Osteoblast (primary cell): ENCODE measurements at regions not wholly inside any gene's neighbourhood (a gene's known extent, or its start where the extent isn't known, plus 50 kb on each side); places are given as distances from the start of the nearest gene placed in this dataset.
A peak's percentile ranks its signal among the peaks of the same experiment; 100 is the strongest.

ENCODE experiments used
- DNase-seq: peaks from one replicate; pipeline ENCODE4 v3.0.0; 2011; ENCODE audit warnings: low spot score, mixed read lengths; ENCODE audit not compliant: insufficient read length; ENCODE audit errors: missing footprints
- H2AFZ ChIP-seq: 2 replicates; pipeline ENCODE4 v1.6.0; 2011; ENCODE audit warnings: mild to moderate bottlenecking, low read length
- H3K27ac ChIP-seq: 2 replicates; pipeline ENCODE4 v1.5.1; 2011; ENCODE audit warnings: mild to moderate bottlenecking, low read depth, low read length, moderate library complexity
- H3K27me3 ChIP-seq: 2 replicates; pipeline ENCODE4 v1.6.0; 2012; ENCODE audit warnings: mild to moderate bottlenecking, control low read depth, inconsistent platforms, low read length, moderate library complexity; ENCODE audit not compliant: insufficient read depth
- H3K36me3 ChIP-seq: 2 replicates; pipeline ENCODE4 v1.5.1; 2011; ENCODE audit warnings: mild to moderate bottlenecking, low read length, control low read depth, moderate library complexity; ENCODE audit not compliant: insufficient read depth
- H3K4me1 ChIP-seq: 2 replicates; pipeline ENCODE4 v1.5.1; 2011; ENCODE audit warnings: mild to moderate bottlenecking, low read length, control low read depth, moderate library complexity; ENCODE audit not compliant: insufficient read depth
- H3K4me2 ChIP-seq: 2 replicates; pipeline ENCODE4 v1.6.0; 2011; ENCODE audit warnings: mild to moderate bottlenecking, low read length; ENCODE audit not compliant: insufficient read depth
- H3K4me3 ChIP-seq: fragments of 200-600 bp; sonication (generic); 3 replicates; pipeline ENCODE4 v1.5.1; 2012; ENCODE audit warnings: mild to moderate bottlenecking, low read length, inconsistent platforms; ENCODE audit not compliant: insufficient read depth
- H3K79me2 ChIP-seq: 2 replicates; pipeline ENCODE4 v1.6.0; 2012; ENCODE audit warnings: mild to moderate bottlenecking, low read length, control low read depth, inconsistent platforms; ENCODE audit not compliant: insufficient read depth
- H3K9me3 ChIP-seq: 2 replicates; pipeline ENCODE4 v1.5.1; 2011; ENCODE audit warnings: low read depth, low read length, control low read depth
- H4K20me1 ChIP-seq: 2 replicates; pipeline ENCODE4 v1.6.0; 2012; ENCODE audit warnings: mild to moderate bottlenecking, low read length, control low read depth; ENCODE audit not compliant: insufficient read depth
- TF ChIP-seq, protein P1 (sequence below): IDR thresholded peaks from 2 replicates; pipeline ENCODE4 v1.5.1; 2011; ENCODE audit warnings: mild to moderate bottlenecking, low read depth, low read length, moderate library complexity; ENCODE audit errors: extremely low read depth

GRCh38 chr10:10817609-10818008, 200.1 kb upstream of the CELF2 start:
- TF ChIP-seq, protein P1, sequence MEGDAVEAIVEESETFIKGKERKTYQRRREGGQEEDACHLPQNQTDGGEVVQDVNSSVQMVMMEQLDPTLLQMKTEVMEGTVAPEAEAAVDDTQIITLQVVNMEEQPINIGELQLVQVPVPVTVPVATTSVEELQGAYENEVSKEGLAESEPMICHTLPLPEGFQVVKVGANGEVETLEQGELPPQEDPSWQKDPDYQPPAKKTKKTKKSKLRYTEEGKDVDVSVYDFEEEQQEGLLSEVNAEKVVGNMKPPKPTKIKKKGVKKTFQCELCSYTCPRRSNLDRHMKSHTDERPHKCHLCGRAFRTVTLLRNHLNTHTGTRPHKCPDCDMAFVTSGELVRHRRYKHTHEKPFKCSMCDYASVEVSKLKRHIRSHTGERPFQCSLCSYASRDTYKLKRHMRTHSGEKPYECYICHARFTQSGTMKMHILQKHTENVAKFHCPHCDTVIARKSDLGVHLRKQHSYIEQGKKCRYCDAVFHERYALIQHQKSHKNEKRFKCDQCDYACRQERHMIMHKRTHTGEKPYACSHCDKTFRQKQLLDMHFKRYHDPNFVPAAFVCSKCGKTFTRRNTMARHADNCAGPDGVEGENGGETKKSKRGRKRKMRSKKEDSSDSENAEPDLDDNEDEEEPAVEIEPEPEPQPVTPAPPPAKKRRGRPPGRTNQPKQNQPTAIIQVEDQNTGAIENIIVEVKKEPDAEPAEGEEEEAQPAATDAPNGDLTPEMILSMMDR = no peak
- no peak overlapping the region for H3K27ac ChIP-seq
- H3K36me3 ChIP-seq = no peaks in the 10 kb centered on the region
- H3K4me1 ChIP-seq = peaks cover 20% of the 10 kb centered on the region
- H3K9me3 ChIP-seq = no peaks in the 10 kb centered on the region
- H3K79me2 ChIP-seq = no peaks in the 10 kb centered on the region
- H3K4me2 ChIP-seq = no peak overlapping the region
- no peak overlapping the region for H3K4me3 ChIP-seq
- H2AFZ ChIP-seq = no peak overlapping the region
- no peaks in the 10 kb centered on the region for H4K20me1 ChIP-seq
- DNase-seq = no peak
- H3K27me3 ChIP-seq = no peaks in the 10 kb centered on the region

DNA sequence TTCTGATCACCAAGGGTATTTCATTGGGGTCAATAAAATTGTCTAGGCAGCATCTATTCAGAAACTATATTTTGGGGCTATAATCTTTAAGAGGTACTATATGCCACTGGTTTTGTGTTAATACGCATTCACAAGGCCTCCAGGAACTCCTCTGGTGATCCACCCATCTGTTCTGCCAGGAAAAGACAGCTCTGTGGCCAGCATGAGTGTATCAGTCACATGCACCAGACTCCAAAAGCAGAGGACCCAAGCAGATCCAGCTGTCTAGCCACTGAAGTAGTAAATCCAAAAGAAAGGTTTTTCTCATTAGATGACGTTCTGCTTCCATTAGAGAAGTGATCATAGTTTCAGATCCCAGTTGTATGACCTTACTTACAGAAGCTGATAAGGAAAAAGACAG, 199.6 kb upstream of the CELF2 start:
- Histone ChIP-seq H3K4me2 (no peak overlapping the region), H3K27ac (peak overlapping the region; percentile 2), H3K4me3 (no peak overlapping the region), H3K79me2 (no peaks in the 10 kb centered on the region), H2AFZ (peak overlapping the region; percentile 24), H3K27me3 (no peaks in the 10 kb centered on the region), H3K9me3 (no peaks in the 10 kb centered on the region), H3K4me1 (peaks cover 20% of the 10 kb centered on the region), H4K20me1 (no peaks in the 10 kb centered on the region), H3K36me3 (no peaks in the 10 kb centered on the region)
- TF ChIP-seq, protein P1 = no peak
- peak; percentile 80 for DNase-seq

DNA sequence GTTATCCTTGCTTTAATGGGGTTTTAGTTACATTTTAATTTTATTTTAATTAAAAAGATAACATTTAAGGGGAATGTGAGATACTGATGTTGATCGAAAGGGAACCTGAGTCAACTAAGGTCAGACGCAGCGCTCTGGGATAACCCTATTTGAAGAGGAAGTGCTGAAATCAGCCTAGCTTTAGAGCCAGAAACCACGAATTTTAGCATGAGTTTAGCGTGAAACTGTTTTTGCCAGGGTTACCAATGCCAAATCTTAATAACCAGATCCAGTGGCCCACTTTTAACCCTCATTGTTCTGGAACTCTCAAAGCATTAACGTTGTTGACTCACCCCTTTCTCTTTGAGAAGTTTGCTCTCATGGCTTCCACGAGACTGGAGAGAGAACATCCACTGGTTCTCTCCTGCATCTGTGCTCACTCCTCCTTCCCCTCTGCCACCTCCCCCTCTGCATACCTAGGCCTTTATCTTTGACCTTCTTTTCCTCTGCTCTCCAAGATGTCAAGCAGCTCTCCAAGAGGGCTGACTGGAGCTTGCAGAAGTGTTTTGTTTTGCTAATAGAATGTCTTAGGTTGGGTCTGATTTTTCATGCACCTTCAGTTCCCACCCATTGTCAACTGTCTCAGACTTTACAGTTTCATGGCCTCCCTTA, 198.3 kb upstream of the CELF2 start:
- H2AFZ ChIP-seq = no peak overlapping the region
- no peak overlapping the region for H3K27ac ChIP-seq
- H3K27me3 ChIP-seq = no peaks in the 10 kb centered on the region
- no peaks in the 10 kb centered on the region for H3K36me3 ChIP-seq
- H3K9me3 ChIP-seq = no peaks in the 10 kb centered on the region
- H3K79me2 ChIP-seq = no peaks in the 10 kb centered on the region
- H3K4me2 ChIP-seq = no peak overlapping the region
- TF ChIP-seq, protein P1 = no peak
- DNase-seq = no peak
- H4K20me1 ChIP-seq = no peaks in the 10 kb centered on the region
- peaks cover 24% of the 10 kb centered on the region for H3K4me1 ChIP-seq
- H3K4me3 ChIP-seq = no peak overlapping the region

DNA sequence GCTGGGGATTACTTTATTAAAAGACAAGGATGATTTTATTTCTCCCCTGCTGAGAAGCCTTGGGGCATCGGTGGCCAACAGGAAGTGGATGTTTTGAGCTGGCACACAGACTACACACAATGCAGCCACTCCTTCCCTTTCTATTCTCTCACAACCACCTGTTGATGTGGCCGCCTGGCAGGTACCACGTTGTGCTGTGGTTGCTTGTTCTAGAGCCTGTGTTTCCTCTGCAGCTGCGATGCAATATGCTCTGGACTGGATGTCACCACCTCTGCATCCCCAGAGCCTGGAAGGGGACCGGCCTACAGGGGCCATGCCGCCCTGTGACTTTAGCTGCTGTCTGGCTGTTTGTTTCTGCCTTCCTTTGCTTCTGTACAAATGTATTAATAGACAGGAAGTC, 195.7 kb upstream of the CELF2 start:
- DNase-seq = no peak
- Histone ChIP-seq H2AFZ (peak overlapping the region; percentile 34), H3K36me3 (no peaks in the 10 kb centered on the region), H3K9me3 (no peaks in the 10 kb centered on the region), H3K27ac (no peak overlapping the region), H4K20me1 (no peaks in the 10 kb centered on the region), H3K79me2 (no peaks in the 10 kb centered on the region), H3K27me3 (no peaks in the 10 kb centered on the region), H3K4me1 (peaks cover 31% of the 10 kb centered on the region), H3K4me2 (no peak overlapping the region), H3K4me3 (no peak overlapping the region)
- TF ChIP-seq, protein P1 = no peak
